ENCODE measurements at regions not wholly inside any gene's neighbourhood (a gene's known extent, or its start where the extent isn't known, plus 50 kb on each side); places are given as distances from the start of the nearest gene placed in this dataset.

DNA sequence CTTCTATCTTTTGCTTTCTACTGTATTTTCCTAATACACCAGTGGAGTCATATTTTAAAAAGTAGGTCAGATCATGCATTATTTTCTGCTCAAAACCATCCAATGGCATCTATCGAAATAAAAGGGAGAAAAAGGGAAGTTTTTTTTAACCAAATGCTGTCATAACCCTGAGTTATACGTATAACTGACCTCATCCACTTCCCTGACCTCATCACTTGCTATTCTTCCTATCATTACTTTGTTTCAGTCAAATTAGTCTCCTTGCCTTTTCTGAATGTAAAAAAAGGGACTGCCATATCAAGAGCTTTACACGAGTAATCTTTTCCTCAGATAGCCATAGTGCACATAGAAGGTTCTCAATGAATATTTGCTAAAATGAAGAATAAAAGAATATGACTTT is 1383.6 kb downstream of the ZPLD1 start:
- H3K4me3 ChIP-seq (ENCODE audit: low read length), result no peak overlapping the region
- H3K27me3 Mint-ChIP-seq, result no peaks in the 10 kb centered on the region
- no peaks in the 10 kb centered on the region for H3K4me1 Mint-ChIP-seq (ENCODE audit: low read depth)
- H3K36me3 ChIP-seq (ENCODE audit: insufficient read depth, low read length), result no peaks in the 10 kb centered on the region
- no peak overlapping the region for H3K27ac Mint-ChIP-seq
- H3K27ac ChIP-seq (ENCODE audit: low read depth in 1 of 2, low read length in 2 of 2), result no peak overlapping the region
- no peaks in the 10 kb centered on the region for H3K36me3 Mint-ChIP-seq (ENCODE audit: low read depth)
- H3K27me3 ChIP-seq (ENCODE audit: control insufficient read depth in 1 of 2, insufficient read depth in 2 of 2, low read length in 2 of 2), result no peaks in the 10 kb centered on the region
- ChIA-PET POLR2A (no interaction called here), CTCF (interaction anchor here (0.6 kb wide), 1 partner anchor 26 kb away, joined by 4 read pairs; no protein-coding TSS in a partner anchor)
- no peak overlapping the region for H3K4me3 Mint-ChIP-seq
- no peak for DNase-seq
- no peak for ATAC-seq (ENCODE audit: poor library complexity)
- TF ChIP-seq CTCF (IDR thresholded peaks at IDR 0.05), result no peak
- H3K4me1 ChIP-seq (ENCODE audit: insufficient read depth, low read length), result no peaks in the 10 kb centered on the region
- peaks cover 6% of the 10 kb centered on the region for H3K9me3 Mint-ChIP-seq
- peaks cover 0 to 4% of the 10 kb centered on the region in 2 experiments for H3K9me3 ChIP-seq (ENCODE audit: control insufficient read depth in 1 of 2, insufficient read depth in 1 of 2, low read length in 2 of 2)
- intact Hi-C loops (cut with DNase I, micrococcal nuclease), result no loop called here

GRCh38 chr3:103818800-103819199 is 1384.0 kb downstream of the ZPLD1 start:
- Mint-ChIP-seq H3K27me3 (no peaks in the 10 kb centered on the region), H3K36me3 (ENCODE audit: low read depth) (no peaks in the 10 kb centered on the region), H3K27ac (no peak overlapping the region), H3K9me3 (peaks cover 6% of the 10 kb centered on the region), H3K4me1 (ENCODE audit: low read depth) (no peaks in the 10 kb centered on the region), H3K4me3 (no peak overlapping the region)
- H3K9me3 ChIP-seq (ENCODE audit: control insufficient read depth in 1 of 2, insufficient read depth in 1 of 2, low read length in 2 of 2), result no peaks in the 10 kb centered on the region
- no peaks in the 10 kb centered on the region for H3K4me1 ChIP-seq (ENCODE audit: insufficient read depth, low read length)
- H3K27ac ChIP-seq (ENCODE audit: low read depth in 1 of 2, low read length in 2 of 2), result no peak overlapping the region
- ATAC-seq (ENCODE audit: poor library complexity) (no peak), DNase-seq (no peak)
- H3K27me3 ChIP-seq (ENCODE audit: control insufficient read depth in 1 of 2, insufficient read depth in 2 of 2, low read length in 2 of 2), result no peaks in the 10 kb centered on the region
- H3K4me3 ChIP-seq (ENCODE audit: low read length), result no peak overlapping the region
- no peak for TF ChIP-seq CTCF (IDR thresholded peaks at IDR 0.05)
- POLR2A ChIA-PET, result no interaction called here
- CTCF ChIA-PET, result interaction anchor here (0.6 kb wide), 1 partner anchor 26 kb away, joined by 4 read pairs; no protein-coding TSS in a partner anchor
- intact Hi-C loops (cut with DNase I, micrococcal nuclease), result no loop called here
- no peaks in the 10 kb centered on the region for H3K36me3 ChIP-seq (ENCODE audit: insufficient read depth, low read length)

- Histone ChIP-seq H3K4me1 (ENCODE audit: insufficient read depth, low read length) (no peaks in the 10 kb centered on the region), H3K27me3 (ENCODE audit: control insufficient read depth in 1 of 2, insufficient read depth in 2 of 2, low read length in 2 of 2) (no peaks in the 10 kb centered on the region), H3K9me3 (ENCODE audit: control insufficient read depth in 1 of 2, insufficient read depth in 1 of 2, low read length in 2 of 2) (peaks cover 0 to 7% of the 10 kb centered on the region in 2 experiments), H3K4me3 (ENCODE audit: low read length) (no peak overlapping the region), H3K36me3 (ENCODE audit: insufficient read depth, low read length) (no peaks in the 10 kb centered on the region), H3K27ac (ENCODE audit: low read depth in 1 of 2, low read length in 2 of 2) (no peak overlapping the region)
- Mint-ChIP-seq H3K4me3 (no peak overlapping the region), H3K27ac (no peak overlapping the region), H3K27me3 (no peaks in the 10 kb centered on the region), H3K9me3 (peaks cover 31% of the 10 kb centered on the region), H3K36me3 (ENCODE audit: low read depth) (no peaks in the 10 kb centered on the region), H3K4me1 (ENCODE audit: low read depth) (no peaks in the 10 kb centered on the region)
- intact Hi-C loops (cut with DNase I, micrococcal nuclease), result no loop called here
- ATAC-seq (ENCODE audit: poor library complexity) (no peak), DNase-seq (no peak)
- ChIA-PET CTCF (no interaction called here), POLR2A (no interaction called here)
- TF ChIP-seq CTCF (IDR thresholded peaks at IDR 0.05), result no peak
Observed at GRCh38 chr3:103825586-103825985, 1390.8 kb downstream of the ZPLD1 start.
